Astrocyte of the cerebellum (primary cell): ENCODE measurements at regions not wholly inside any gene's neighbourhood (a gene's known extent, or its start where the extent isn't known, plus 50 kb on each side); places are given as distances from the start of the nearest gene placed in this dataset.

ENCODE experiments used
- DNase-seq: peaks from one replicate; pipeline ENCODE4 v3.0.0-alpha.2; 2011; ENCODE audit warnings: low read depth
- H3K4me3 ChIP-seq: 2 replicates; pipeline ENCODE4 v1.5.1; 2011; ENCODE audit warnings: mild to moderate bottlenecking, low read depth, low read length, moderate library complexity
- CTCF ChIP-seq: IDR thresholded peaks from 2 replicates; pipeline ENCODE4 v1.5.1; 2012; ENCODE audit warnings: low read length, low read depth, moderate library complexity, mild to moderate bottlenecking; ENCODE audit errors: missing control alignments
- in situ Hi-C: cut with HindIII; loops from 2 replicates; pipeline ENCODE4 v1.10.0; 2017; ENCODE audit warnings: low sequenced_read_pairs

- no peak for TF ChIP-seq CTCF
- H3K4me3 ChIP-seq = no peak overlapping the region
- DNase-seq = no peak
- in situ Hi-C loops = no loop called here
These were observed 185.2 kb downstream of the IRX2 start for GRCh38 chr5:2566284-2566683.

GRCh38 chr5:2565147-2565546 is 186.3 kb downstream of the IRX2 start:
- in situ Hi-C loops = no loop called here
- no peak for TF ChIP-seq CTCF

GRCh38 chr5:2563046-2563445 is 188.4 kb downstream of the IRX2 start:
- H3K4me3 ChIP-seq = no peak overlapping the region
- TF ChIP-seq CTCF = no peak
- no peak for DNase-seq
- in situ Hi-C loops = no loop called here

More at GRCh38 chr5:2565147-2565546, 186.3 kb downstream of the IRX2 start:
- no peak for DNase-seq
- no peak overlapping the region for H3K4me3 ChIP-seq

- no peak for TF ChIP-seq CTCF
- in situ Hi-C loops = no loop called here
- H3K4me3 ChIP-seq = no peak overlapping the region
- no peak for DNase-seq
These were observed 189.4 kb downstream of the IRX2 start for GRCh38 chr5:2562036-2562435.

- in situ Hi-C loops = no loop called here
- DNase-seq = no peak
- no peak overlapping the region for H3K4me3 ChIP-seq
- no peak for TF ChIP-seq CTCF
These were observed 191.0 kb downstream of the IRX2 start for GRCh38 chr5:2560435-2560834.

GRCh38 chr5:2557435-2557834 is 194.0 kb downstream of the IRX2 start:
- no peak for DNase-seq
- no peak for TF ChIP-seq CTCF
- no peak overlapping the region for H3K4me3 ChIP-seq
- in situ Hi-C loops = no loop called here
